Adrenal gland (tissue), 9 donors: ENCODE measurements at regions not wholly inside any gene's neighbourhood (a gene's known extent, or its start where the extent isn't known, plus 50 kb on each side); places are given as distances from the start of the nearest gene placed in this dataset.

Experiments used
- DNase-seq, 7 donors: peaks; one replicate each; pipeline ENCODE4 v3.0.0-alpha.2; 2019 to 2020
- H3K27ac ChIP-seq, 5 donors: fragments of 200-600 bp; sonication (generic) in 4 of 5; 1 replicate in 3 of 5; 2 replicates in 2 of 5; pipeline versions ENCODE4 v1.5.1 to v1.8.0; 2016 to 2020; ENCODE audit warnings: mild to moderate bottlenecking in 1 of 5
- H3K27me3 ChIP-seq: fragments of 200-600 bp; 2 replicates; pipeline ENCODE4 v1.8.0; 2021
- H3K36me3 ChIP-seq, 2 donors: fragments of 200-600 bp; replicated peaks in 1 of 2; 1 replicate in 1 of 2; 2 replicates in 1 of 2; pipeline versions ENCODE4 v1.5.1 to v1.8.0; 2018 to 2022
- H3K4me1 ChIP-seq, 2 donors: fragments of 200-600 bp; replicated peaks in 1 of 2; 1 replicate in 1 of 2; 2 replicates in 1 of 2; pipeline versions ENCODE4 v1.5.1 to v1.8.0; 2018 to 2021
- H3K4me3 ChIP-seq, 4 donors: fragments of 200-600 bp; sonication (generic) in 3 of 4; one replicate each; pipeline ENCODE4 v1.5.1; 2016 to 2018
- H3K9me3 ChIP-seq, 3 donors: fragments of 200-600 bp; sonication (generic) in 1 of 3; replicated peaks in 1 of 3; 1 replicate in 2 of 3; 2 replicates in 1 of 3; pipeline versions ENCODE4 v1.5.1 to v1.8.0; 2016 to 2021
- POLR2A ChIP-seq, 2 donors: fragments of 450-650 bp; IDR thresholded peaks; one replicate each; pipeline ENCODE4 v1.6.1; 2017; ENCODE audit warnings: antibody characterized with exemption in 2 of 2, mild to moderate bottlenecking in 2 of 2, moderate library complexity in 1 of 2
- WGBS, 4 donors: extraction: QIAGEN DNeasy Blood & Tissue Kit in 2 of 4; methylation state at CpG; one replicate each; pipeline versions ENCODE4 v1.1.5 to v1.1.7; 2013 to 2017; 5-methylcytosine and 5-hydroxymethylcytosine counted together
- intact Hi-C, 2 donors: fragments of 100-400 bp; cut with DNase I; formaldehyde crosslinking; loops; one replicate each; pipeline versions ENCODE4 v1.14.1 to v1.15.0; 2022 to 2023
- TF ChIP-seq, protein P1 (sequence below), 6 experiments: fragments of 450-650 bp in 4 of 6; fragments of 200-600 bp in 2 of 6; sonication (generic) in 1 of 6; IDR thresholded peaks; 1 replicate in 5 of 6; 2 replicates in 1 of 6; pipeline versions ENCODE4 v1.5.1 to v1.8.0; 2016 to 2021; ENCODE audit warnings: antibody characterized with exemption in 6 of 6, mild to moderate bottlenecking in 2 of 6, moderate library complexity in 1 of 6
- donor health status: healthy with polysubstance abuse.
- donor health status: Bipolar disorder and iron deficiency.
- donor health status: DM: yes; HTN: yes; CAD: no.
- donor health status: DM: no; HTN: no; CAD: no.
- donor health status: DM: no; HTN: no; CAD: no.

DNA sequence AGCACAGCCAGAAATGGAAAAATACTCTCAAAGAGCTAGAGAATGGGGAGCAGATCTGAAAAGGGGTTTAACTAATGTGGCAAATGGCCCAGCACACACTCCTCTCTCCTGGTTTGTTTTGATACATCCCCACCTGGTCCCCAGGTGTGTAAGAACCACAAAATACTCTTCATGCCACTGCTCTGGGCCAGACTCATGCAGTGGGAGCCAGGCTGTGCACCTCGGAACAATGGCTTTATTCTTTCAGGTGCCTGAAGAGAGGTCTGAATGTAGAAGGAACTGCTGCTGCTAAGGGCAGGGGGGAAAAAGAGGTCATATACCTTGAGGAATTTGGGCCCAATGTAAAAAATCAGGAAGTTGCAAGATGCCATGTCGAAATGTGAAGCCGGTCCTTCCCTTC lies 123.9 kb upstream of the ADAMTSL1 start:
- Histone ChIP-seq H3K27ac (no peak overlapping the region), H3K36me3 (no peaks in the 10 kb centered on the region), H3K9me3 (no peaks in the 10 kb centered on the region), H3K4me3 (no peak overlapping the region), H3K27me3 (no peaks in the 10 kb centered on the region), H3K4me1 (peaks cover 0 to 4% of the 10 kb centered on the region in 2 donors)
- no peak for DNase-seq
- intact Hi-C loops: no loop called here
- TF ChIP-seq, protein P1, sequence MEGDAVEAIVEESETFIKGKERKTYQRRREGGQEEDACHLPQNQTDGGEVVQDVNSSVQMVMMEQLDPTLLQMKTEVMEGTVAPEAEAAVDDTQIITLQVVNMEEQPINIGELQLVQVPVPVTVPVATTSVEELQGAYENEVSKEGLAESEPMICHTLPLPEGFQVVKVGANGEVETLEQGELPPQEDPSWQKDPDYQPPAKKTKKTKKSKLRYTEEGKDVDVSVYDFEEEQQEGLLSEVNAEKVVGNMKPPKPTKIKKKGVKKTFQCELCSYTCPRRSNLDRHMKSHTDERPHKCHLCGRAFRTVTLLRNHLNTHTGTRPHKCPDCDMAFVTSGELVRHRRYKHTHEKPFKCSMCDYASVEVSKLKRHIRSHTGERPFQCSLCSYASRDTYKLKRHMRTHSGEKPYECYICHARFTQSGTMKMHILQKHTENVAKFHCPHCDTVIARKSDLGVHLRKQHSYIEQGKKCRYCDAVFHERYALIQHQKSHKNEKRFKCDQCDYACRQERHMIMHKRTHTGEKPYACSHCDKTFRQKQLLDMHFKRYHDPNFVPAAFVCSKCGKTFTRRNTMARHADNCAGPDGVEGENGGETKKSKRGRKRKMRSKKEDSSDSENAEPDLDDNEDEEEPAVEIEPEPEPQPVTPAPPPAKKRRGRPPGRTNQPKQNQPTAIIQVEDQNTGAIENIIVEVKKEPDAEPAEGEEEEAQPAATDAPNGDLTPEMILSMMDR (IDR thresholded peaks at IDR 0.05): no peak
- TF ChIP-seq POLR2A (IDR thresholded peaks at IDR 0.05): no peak
- 90 to 97% (median 91%) methylated on average over 3 of the region's 3 CpGs for WGBS, 4 donors

DNA sequence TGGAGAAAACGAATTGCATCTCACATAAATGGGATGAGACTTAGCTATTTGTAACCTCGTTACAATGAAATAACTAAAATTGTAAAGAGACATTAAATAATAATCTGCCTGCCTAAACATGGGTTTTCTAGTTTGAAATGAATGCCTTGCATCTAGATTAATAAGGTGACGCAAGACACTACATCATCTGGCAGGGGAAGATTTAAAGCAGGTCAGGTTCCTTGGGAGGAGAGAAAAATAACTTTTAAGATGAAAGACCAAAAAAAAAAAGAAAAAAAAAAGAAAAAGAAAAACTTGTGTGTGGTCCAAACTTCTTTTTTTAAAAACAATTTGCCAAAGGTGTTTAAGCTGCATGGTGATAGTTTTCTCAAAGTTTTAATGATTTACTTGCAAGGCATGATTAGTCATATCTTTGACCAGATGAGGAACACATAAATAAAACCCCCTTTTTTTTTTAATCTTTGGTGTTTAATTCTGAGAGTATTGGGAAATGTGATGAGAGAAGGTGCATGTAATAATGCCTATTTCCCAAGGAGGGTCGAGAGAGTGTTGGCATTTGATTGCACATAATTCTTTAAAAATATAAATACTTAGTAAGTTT lies 122.9 kb upstream of the ADAMTSL1 start:
- intact Hi-C loops: no loop called here
- Histone ChIP-seq H3K27ac (no peak overlapping the region), H3K9me3 (no peaks in the 10 kb centered on the region), H3K4me3 (no peak overlapping the region), H3K4me1 (peaks cover 0 to 4% of the 10 kb centered on the region in 2 donors), H3K36me3 (no peaks in the 10 kb centered on the region), H3K27me3 (no peaks in the 10 kb centered on the region)
- no peak for DNase-seq
- WGBS, 4 donors: 79 to 85% (median 81%) methylated on average over 4 of the region's 4 CpGs
- no peak for TF ChIP-seq POLR2A (IDR thresholded peaks at IDR 0.05)
- TF ChIP-seq, protein P1 (IDR thresholded peaks at IDR 0.05): no peak

DNA sequence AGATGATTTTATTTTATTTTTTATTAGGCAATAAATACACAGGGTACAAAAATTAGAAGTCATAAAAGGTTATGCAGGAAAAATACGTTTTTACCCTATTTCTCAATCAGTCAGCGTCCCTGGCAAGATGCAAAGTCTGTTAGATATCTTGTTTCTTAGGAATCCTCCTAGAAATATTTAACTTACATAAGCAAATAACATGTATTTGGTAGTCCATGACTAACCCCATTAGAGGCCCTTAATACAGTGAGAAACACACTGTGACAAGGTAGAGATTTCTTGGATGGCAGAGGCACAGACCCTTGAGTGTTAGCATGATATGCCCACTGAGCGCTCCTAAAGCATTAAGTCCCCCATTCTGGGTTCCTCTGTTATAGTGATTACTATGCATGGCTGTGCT lies 121.2 kb upstream of the ADAMTSL1 start:
- DNase-seq: no peak
- Histone ChIP-seq H3K9me3 (no peaks in the 10 kb centered on the region), H3K4me3 (no peak overlapping the region), H3K36me3 (no peaks in the 10 kb centered on the region), H3K27ac (no peak overlapping the region), H3K27me3 (no peaks in the 10 kb centered on the region), H3K4me1 (peaks cover 0 to 2% of the 10 kb centered on the region in 2 donors)
- TF ChIP-seq, protein P1 (IDR thresholded peaks at IDR 0.05): no peak
- no peak for TF ChIP-seq POLR2A (IDR thresholded peaks at IDR 0.05)
- 83 to 91% (median 87%) methylated on average over 3 of the region's 3 CpGs for WGBS, 4 donors
- intact Hi-C loops: no loop called here

DNA sequence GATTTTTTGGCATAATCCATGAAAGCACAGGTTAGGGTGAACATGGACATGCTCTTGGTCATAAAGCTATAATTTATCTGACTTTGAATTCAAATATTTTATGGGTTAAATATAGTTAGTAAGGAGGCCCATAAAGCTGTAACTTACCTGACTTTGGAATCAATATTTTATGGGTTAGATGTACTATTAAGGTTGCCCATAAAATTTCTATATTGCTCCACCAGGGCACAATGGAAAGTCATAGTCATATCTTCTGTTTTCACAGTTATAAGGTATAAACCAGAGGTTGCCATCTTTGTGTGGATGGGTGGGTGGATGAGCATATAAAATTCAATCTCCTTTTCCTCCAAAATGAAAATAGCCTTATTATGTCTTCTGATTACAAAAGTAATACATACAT lies 120.5 kb upstream of the ADAMTSL1 start:
- no peak overlapping the region for H3K27ac ChIP-seq
- no peaks in the 10 kb centered on the region for H3K36me3 ChIP-seq
- H3K4me3 ChIP-seq: no peak overlapping the region
- TF ChIP-seq POLR2A (IDR thresholded peaks at IDR 0.05): no peak
- TF ChIP-seq, protein P1 (IDR thresholded peaks at IDR 0.05): no peak
- no peaks in the 10 kb centered on the region for H3K4me1 ChIP-seq
- DNase-seq: no peak
- H3K9me3 ChIP-seq: no peaks in the 10 kb centered on the region
- H3K27me3 ChIP-seq: no peaks in the 10 kb centered on the region
- intact Hi-C loops: no loop called here
